ENCODE measurements at regions not wholly inside any gene's neighbourhood (a gene's known extent, or its start where the extent isn't known, plus 50 kb on each side); places are given as distances from the start of the nearest gene placed in this dataset.
"Not testable (repeated sequence)": the region's sequence is repeated elsewhere in the genome, so short reads cannot be mapped to it uniquely, and the experiment has no call there.

DNA sequence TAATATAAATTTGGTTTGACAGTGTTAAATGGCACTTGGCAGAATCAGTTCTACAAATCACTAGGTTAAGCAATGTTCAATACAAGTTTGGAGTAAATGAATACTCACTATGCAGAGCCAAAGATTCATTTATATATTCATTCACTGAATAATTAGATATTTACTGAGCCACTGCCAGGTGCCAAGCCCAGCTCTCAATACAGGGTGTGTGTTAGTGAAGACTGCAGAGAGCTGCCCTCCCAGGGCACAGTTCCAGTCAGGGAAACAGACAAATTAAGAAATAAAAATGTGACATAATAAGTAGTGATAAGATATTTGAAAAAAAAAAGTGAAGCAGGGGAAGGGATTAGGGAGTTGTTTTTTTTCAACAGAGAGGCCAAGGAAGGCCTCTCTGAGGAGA is 411.7 kb downstream of the KCNRG start:
- no peak for DNase-seq (ENCODE audit: low read depth in 4 of 4, low spot score in 3 of 4)

DNA sequence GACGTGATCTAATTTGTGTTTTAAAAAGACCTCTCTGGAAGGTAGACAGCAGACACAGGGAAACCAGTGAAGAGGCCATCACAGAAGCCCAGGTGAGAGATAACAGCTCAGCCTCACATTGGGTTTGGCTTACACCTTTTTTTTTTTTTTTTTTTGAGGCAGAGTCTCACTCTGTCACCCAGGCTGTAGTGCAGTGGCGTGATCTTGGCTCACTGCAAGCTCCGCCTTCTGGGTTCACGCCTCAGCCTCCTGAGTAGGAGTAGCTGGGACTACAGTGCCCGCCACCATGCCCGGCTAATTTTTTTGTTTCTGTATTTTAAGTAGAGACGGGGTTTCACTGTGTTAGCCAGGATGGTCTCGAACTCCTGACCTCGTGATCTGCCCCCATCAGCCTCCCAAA is 412.3 kb downstream of the KCNRG start:
- DNase-seq (ENCODE audit: low read depth in 4 of 4, low spot score in 3 of 4) = not testable (repeated sequence)

DNA sequence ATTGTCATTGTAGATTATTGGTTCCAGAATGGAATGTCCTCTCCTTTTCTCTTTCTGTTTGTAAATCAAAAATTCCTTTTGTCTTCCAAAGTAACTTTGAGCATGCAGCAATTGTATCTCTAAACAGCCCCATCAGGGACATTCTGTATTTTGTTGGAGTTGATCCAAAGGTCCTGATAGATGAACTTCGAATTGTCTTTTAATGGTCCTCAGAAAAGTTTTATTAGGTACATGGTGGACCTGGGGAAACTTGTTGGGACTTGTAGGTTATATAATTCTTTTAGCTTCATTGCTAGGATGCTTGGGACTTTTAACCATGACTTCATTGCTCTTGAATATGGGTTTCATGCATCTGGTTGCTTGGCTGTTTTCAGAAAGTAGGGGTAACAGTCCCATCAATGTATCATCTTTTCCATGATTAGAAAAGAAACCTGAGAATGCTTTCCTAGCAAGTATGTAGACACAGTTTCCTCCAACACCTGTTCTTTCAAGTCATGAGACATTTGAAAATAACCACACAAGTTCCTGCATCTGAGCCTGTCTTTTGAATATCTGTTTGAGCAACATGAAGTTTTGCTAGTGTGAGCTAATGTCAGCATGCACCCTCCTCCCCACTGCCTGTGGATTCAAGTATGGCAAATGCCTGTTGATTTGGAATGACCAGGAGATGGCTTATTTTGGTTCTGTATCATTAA is 413.1 kb downstream of the KCNRG start:
- no peak for DNase-seq (ENCODE audit: low read depth in 4 of 4, low spot score in 3 of 4)

- DNase-seq (ENCODE audit: low read depth in 4 of 4, low spot score in 3 of 4) = no peak
Measured at GRCh38 chr13:50435011-50435410, 408.5 kb downstream of the DLEU7 start.

GRCh38 chr13:50437252-50437651 is 406.2 kb downstream of the DLEU7 start:
- no peak for DNase-seq (ENCODE audit: low read depth in 4 of 4, low spot score in 3 of 4)

GRCh38 chr13:50438351-50438750 is 405.1 kb downstream of the DLEU7 start:
- no peak for DNase-seq (ENCODE audit: low read depth in 4 of 4, low spot score in 3 of 4)

DNA sequence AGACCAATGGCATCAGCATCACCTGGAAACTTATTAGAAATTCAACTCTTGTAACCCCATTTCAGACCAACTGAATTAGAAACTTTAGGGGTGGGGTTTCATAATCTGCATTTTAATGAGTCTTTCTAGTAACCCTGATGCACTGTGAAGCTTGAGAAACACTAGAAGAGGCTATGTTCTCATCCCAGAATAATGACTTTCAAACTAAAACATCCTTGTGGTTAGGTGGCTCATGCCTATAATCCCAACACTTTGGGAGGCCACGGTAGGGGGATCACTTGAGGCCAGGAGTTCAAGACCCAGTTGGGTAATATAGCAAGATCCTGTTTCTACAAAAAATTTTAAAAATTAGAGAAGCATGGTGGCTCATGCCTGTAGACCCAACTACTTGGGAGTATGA is 402.4 kb downstream of the DLEU7 start:
- no peak for DNase-seq (ENCODE audit: low read depth in 4 of 4, low spot score in 3 of 4)

DNA sequence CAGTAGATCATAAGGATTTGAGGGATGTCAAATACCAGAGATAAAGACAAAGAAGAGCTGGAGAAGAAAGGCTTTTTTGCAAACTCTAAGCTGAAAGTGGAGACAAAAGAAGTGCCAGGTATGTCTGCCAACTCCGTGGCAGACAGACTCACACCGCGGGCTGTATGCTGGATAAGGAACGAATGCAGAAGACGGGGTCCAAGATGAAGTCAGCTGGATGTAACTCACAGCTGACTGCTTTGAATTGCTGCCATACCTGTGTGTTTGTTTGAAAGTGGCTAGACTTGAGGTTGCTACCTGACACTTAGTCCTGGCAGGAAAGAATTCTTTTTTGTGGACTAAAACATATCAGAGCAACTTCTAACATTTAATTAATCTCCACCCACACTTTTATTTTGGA is 398.8 kb downstream of the DLEU7 start:
- DNase-seq (ENCODE audit: low read depth in 4 of 4, low spot score in 3 of 4) = no peak

GRCh38 chr13:50446611-50447010 is 396.9 kb downstream of the DLEU7 start:
- no peak for DNase-seq (ENCODE audit: low read depth in 4 of 4, low spot score in 3 of 4)

- no peak for DNase-seq (ENCODE audit: low read depth in 4 of 4, low spot score in 3 of 4)
Measured at GRCh38 chr13:50448535-50448998, 394.9 kb downstream of the DLEU7 start.

- DNase-seq (ENCODE audit: low read depth in 4 of 4, low spot score in 3 of 4) = no peak
Measured at GRCh38 chr13:50449465-50449864, 394.0 kb downstream of the DLEU7 start.

- DNase-seq (ENCODE audit: low read depth in 4 of 4, low spot score in 3 of 4) = no peak
Measured at GRCh38 chr13:50450279-50450678, 393.2 kb downstream of the DLEU7 start.

- DNase-seq (ENCODE audit: low read depth in 4 of 4, low spot score in 3 of 4) = no peak
Measured at GRCh38 chr13:50451609-50452008, 391.9 kb downstream of the DLEU7 start.

- no peak for DNase-seq (ENCODE audit: low read depth in 4 of 4, low spot score in 3 of 4)
Measured at GRCh38 chr13:50452028-50452427, 391.5 kb downstream of the DLEU7 start.

DNA sequence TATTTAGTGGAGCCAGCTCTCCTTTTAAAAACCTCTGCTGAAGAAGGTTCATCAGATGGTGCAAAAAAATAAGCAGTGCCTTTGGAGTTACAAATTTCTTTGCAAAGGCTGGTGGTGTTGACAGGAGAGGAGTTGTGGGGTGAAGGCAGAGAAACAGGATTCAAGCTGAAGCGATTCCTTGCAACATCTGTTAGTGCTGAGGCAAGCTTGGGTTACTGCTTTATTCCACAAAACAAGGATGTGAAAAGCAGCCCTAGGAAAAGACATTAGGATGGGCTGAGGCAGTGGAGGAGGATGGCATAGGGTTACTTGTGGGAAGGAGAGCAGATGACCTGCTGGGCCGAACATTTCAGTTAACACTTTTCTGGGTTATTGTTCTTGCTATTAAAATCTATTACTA is 390.7 kb downstream of the DLEU7 start:
- no peak for DNase-seq (ENCODE audit: low read depth in 4 of 4, low spot score in 3 of 4)

- no peak for DNase-seq (ENCODE audit: low read depth in 4 of 4, low spot score in 3 of 4)
Measured at GRCh38 chr13:50453188-50453587, 390.3 kb downstream of the DLEU7 start.

DNA sequence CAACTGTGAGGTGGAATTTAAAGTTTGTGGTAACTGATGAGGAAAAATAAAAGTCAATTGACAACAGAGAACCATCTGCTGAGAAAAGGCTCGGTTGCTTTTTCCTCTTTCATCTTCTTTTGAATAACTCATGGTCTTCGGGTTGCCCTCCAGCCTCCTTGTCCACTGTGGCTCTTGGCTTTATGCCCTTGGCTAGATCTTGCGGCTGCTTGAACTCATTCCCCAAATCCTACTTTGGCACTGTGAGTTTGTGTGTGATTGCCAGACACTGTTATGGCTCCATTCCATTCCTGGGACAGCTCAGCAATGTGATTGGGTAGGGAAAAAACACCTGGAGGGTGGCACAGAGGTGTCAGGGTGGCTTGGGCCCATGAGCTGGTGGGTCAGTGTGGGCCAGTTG is 387.4 kb downstream of the DLEU7 start:
- no peak for DNase-seq (ENCODE audit: low read depth in 4 of 4, low spot score in 3 of 4)

- no peak for DNase-seq (ENCODE audit: low read depth in 4 of 4, low spot score in 3 of 4)
Measured at GRCh38 chr13:50457415-50458393, 385.8 kb downstream of the DLEU7 start.

DNA sequence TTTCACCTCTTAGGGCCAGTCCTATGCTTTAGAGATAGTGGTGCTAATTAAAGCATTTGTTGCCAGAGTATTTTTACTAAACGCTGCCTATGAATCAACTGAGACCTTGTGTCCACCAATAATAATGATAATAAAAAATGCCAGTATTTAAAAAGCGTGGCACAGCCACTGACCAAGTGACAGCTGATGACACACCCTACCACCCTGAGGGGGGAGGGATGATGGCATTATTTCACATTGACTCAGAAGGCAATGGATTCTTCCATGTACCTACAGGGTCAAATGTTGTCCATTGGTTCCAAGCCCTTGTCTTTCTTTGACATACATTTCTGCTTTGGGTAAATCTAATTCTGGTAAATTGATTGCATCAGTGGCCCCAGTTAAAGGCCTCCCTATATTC is 384.4 kb downstream of the DLEU7 start:
- DNase-seq (ENCODE audit: low read depth in 4 of 4, low spot score in 3 of 4) = no peak

DNA sequence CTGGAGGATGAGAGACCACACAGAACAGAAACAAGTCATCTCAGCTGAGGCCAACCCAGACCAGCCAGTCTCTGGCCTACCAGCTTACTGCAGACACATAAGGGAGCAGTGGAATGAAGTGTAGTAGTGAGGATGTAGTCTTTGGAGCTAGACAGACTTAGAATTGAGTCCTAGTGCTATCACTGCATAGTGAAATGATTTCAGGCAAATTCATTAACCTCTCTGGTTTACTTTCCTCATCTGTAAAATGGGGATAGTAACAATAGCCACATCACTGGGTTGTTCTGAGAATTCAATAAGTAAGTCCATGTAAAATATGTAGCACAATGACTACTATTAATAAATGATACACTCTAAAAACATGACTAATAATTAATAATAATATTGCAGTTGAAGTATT is 383.8 kb downstream of the DLEU7 start:
- DNase-seq (ENCODE audit: low read depth in 4 of 4, low spot score in 3 of 4) = no peak

DNA sequence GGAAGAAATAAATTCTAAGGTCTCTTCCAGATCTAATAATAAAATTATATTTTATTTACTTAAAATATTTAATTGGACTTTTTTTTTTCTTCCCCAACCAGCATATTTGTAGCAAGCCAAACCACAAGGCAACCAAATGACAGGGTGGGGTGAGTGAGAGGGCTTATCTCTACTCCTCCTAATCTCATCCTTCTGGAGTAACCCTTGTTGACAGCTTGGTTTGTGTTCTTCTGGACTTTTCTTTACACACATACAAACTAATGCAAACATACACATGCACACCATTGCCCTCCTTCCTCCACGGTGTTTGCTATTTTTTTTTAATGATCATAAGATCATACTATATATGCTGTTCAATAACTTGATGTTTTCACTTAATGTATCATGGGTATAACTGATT is 383.1 kb downstream of the DLEU7 start:
- DNase-seq (ENCODE audit: low read depth in 4 of 4, low spot score in 3 of 4) = no peak

- no peak for DNase-seq (ENCODE audit: low read depth in 4 of 4, low spot score in 3 of 4)
Measured at GRCh38 chr13:50461189-50461588, 382.3 kb downstream of the DLEU7 start.
